Transverse colon (tissue), 4 donors: ENCODE measurements at regions not wholly inside any gene's neighbourhood (a gene's known extent, or its start where the extent isn't known, plus 50 kb on each side); places are given as distances from the start of the nearest gene placed in this dataset.

Experiments used
- DNase-seq: peaks from one replicate; pipeline ENCODE4 v3.0.0-alpha.2; 2019
- H3K27ac ChIP-seq, 4 donors: fragments of 200-600 bp; sonication (generic); 2 replicates each; pipeline ENCODE4 v1.5.1; 2016 to 2018; ENCODE audit warnings: inconsistent platforms in 4 of 4
- H3K27me3 ChIP-seq: fragments of 200-600 bp; sonication (generic); 2 replicates; pipeline ENCODE4 v1.5.1; 2017; ENCODE audit warnings: inconsistent platforms
- H3K36me3 ChIP-seq, 4 donors: fragments of 200-600 bp; sonication (generic); 2 replicates each; pipeline ENCODE4 v1.5.1; 2017 to 2019; ENCODE audit warnings: inconsistent platforms in 4 of 4
- H3K4me1 ChIP-seq, 4 donors: fragments of 200-600 bp; sonication (generic); 2 replicates each; pipeline ENCODE4 v1.5.1; 2017 to 2020; ENCODE audit warnings: inconsistent platforms in 4 of 4
- H3K4me3 ChIP-seq, 4 donors: fragments of 200-600 bp; sonication (generic); 1 replicate in 1 of 4; 2 replicates in 3 of 4; pipeline versions ENCODE4 v1.5.1 to v1.6.1; 2017 to 2019; ENCODE audit warnings: inconsistent platforms in 4 of 4
- H3K9me3 ChIP-seq, 2 donors: fragments of 200-600 bp; sonication (generic); 2 replicates each; pipeline ENCODE4 v1.5.1; 2017 to 2019; ENCODE audit warnings: inconsistent platforms in 2 of 2
- CTCF ChIP-seq, 5 experiments: fragments of 200-600 bp in 3 of 5; fragments of 450-650 bp in 2 of 5; sonication (generic) in 3 of 5; IDR thresholded peaks; 1 replicate in 2 of 5; 2 replicates in 3 of 5; pipeline ENCODE4 v1.5.1; 2016 to 2017; ENCODE audit warnings: antibody characterized with exemption in 5 of 5, inconsistent platforms in 3 of 5, mild to moderate bottlenecking in 2 of 5, moderate library complexity in 1 of 5
- EP300 ChIP-seq: sonication (generic); formaldehyde crosslinking; IDR thresholded peaks from one replicate; pipeline ENCODE4 v1.6.1; 2017; ENCODE audit warnings: antibody characterized with exemption, low read depth
- POLR2A ChIP-seq: fragments of 450-650 bp; IDR thresholded peaks from one replicate; pipeline ENCODE4 v1.6.1; 2016; ENCODE audit warnings: antibody characterized with exemption, mild to moderate bottlenecking, moderate library complexity
- POLR2AphosphoS5 ChIP-seq, 3 donors: sonication (generic); formaldehyde crosslinking; IDR thresholded peaks; one replicate each; pipeline ENCODE4 v1.6.1; 2016; ENCODE audit warnings: antibody characterized with exemption in 3 of 3
- WGBS, 2 donors: methylation state at CpG; one replicate each; pipeline ENCODE4 v1.1.5; 2018; ENCODE audit warnings: low coverage in 1 of 2; 5-methylcytosine and 5-hydroxymethylcytosine counted together
- in situ Hi-C, 4 donors: fragments of 200-750 bp; cut with MboI; loops; one replicate each; pipeline versions ENCODE4 v1.15.0 to v1.15.1; 2017; ENCODE audit warnings: low sequenced_read_pairs in 3 of 4, low pct_ligation_motif_present in 1 of 4, low pct_unique_long_range_greater_than_20kb in 1 of 4
- intact Hi-C: fragments of 100-400 bp; cut with DNase I; formaldehyde crosslinking; loops from one replicate; pipeline ENCODE4 v1.15.1; 2023; ENCODE audit warnings: low total_unique reads

GRCh38 chr13:39943711-39944110 is 288.2 kb downstream of the COG6 start:
- Histone ChIP-seq H3K27me3 (no peaks in the 10 kb centered on the region), H3K4me1 (peaks cover 0 to 4% (median 0%) of the 10 kb centered on the region in 4 donors), H3K4me3 (no peak overlapping the region), H3K36me3 (no peaks in the 10 kb centered on the region), H3K27ac (no peak overlapping the region), H3K9me3 (no peaks in the 10 kb centered on the region)
- in situ Hi-C loops, result loop anchor here in 3 of 4 donors (25.0 kb wide), 1 partner anchor 744 kb away; no protein-coding TSS in a partner anchor
- intact Hi-C loops, result loop anchor here (5.0 kb wide), 1 partner anchor 266 kb away; no protein-coding TSS in a partner anchor
- WGBS, 2 donors, result 69 to 77% methylated on average over 6 of the region's 6 CpGs
- no peak for DNase-seq
- TF ChIP-seq POLR2A (no peak), EP300 (no peak), POLR2AphosphoS5 (IDR thresholded peaks at IDR 0.05) (no peak), CTCF (IDR thresholded peaks at IDR 0.05) (no peak)

DNA sequence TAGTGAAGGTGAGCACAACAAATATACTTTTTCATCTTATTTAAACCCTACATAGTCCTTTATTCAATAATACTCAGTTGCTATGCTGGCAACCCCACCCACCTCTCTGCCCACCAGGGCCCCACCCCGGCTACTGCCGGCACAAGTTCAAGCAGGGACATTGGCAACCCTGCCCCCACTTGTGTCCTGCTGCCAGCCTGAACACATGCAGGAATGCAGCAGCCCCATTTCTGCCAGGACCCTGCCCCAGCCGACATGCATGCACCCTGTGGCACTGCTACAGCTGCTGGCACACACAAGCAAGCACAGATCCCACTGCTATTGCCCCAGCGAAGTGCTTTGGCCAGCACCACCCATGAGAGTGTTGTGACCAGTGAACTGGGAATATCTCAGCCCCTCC is 289.8 kb downstream of the COG6 start:
- intact Hi-C loops (no loop called here), in situ Hi-C loops (loop anchor here (5.0 to 25.0 kb wide), 2 partner anchors 732 to 742 kb away; no protein-coding TSS in a partner anchor)
- Histone ChIP-seq H3K4me1 (peaks cover 0 to 4% (median 0%) of the 10 kb centered on the region in 4 donors), H3K27ac (no peak overlapping the region), H3K9me3 (no peaks in the 10 kb centered on the region), H3K4me3 (no peak overlapping the region), H3K36me3 (no peaks in the 10 kb centered on the region), H3K27me3 (no peaks in the 10 kb centered on the region)
- WGBS, 2 donors, result 53 to 60% methylated on average over 1 to 4 of the region's 4 CpGs
- TF ChIP-seq POLR2AphosphoS5 (IDR thresholded peaks at IDR 0.05), result no peak
- TF ChIP-seq EP300, result no peak
- no peak for TF ChIP-seq CTCF (IDR thresholded peaks at IDR 0.05)
- TF ChIP-seq POLR2A, result no peak
- DNase-seq, result no peak

GRCh38 chr13:39946769-39947168 is 291.3 kb downstream of the COG6 start:
- no peaks in the 10 kb centered on the region for H3K36me3 ChIP-seq
- 98 to 100% methylated on average over 1 of the region's 1 CpG for WGBS, 2 donors
- in situ Hi-C loops (loop anchor here (5.0 to 25.0 kb wide), 2 partner anchors 731 to 741 kb away; no protein-coding TSS in a partner anchor), intact Hi-C loops (no loop called here)
- no peaks in the 10 kb centered on the region for H3K27me3 ChIP-seq
- TF ChIP-seq CTCF (IDR thresholded peaks at IDR 0.05) (no peak), EP300 (no peak), POLR2AphosphoS5 (IDR thresholded peaks at IDR 0.05) (no peak), POLR2A (no peak)
- H3K27ac ChIP-seq, result no peak overlapping the region
- DNase-seq, result no peak
- H3K4me1 ChIP-seq, result peaks cover 0 to 4% (median 0%) of the 10 kb centered on the region in 4 donors
- no peak overlapping the region for H3K4me3 ChIP-seq
- H3K9me3 ChIP-seq, result no peaks in the 10 kb centered on the region

DNA sequence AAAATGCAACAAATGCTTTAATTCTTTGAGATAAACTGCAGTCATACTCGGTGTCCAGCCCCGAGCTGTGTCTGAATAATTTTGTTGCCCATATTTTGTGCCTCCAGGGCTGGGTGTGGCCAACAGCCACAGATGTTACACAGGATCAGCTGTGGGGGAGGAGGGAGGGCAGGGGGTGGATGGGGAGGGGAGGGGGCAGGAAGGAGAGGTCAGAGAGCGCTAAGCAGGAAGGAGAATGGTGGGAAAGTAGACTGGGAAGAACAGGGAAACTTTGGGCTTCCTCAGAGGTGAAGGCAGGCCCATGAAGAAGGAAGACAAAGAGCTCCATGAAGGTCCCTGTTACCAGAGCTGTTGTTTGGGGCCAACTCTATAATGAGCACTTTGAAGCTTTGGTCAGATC is 295.8 kb downstream of the COG6 start:
- DNase-seq, result no peak
- H3K4me1 ChIP-seq, result no peaks in the 10 kb centered on the region
- WGBS, 2 donors, result 63 to 89% methylated on average over 3 of the region's 3 CpGs
- intact Hi-C loops, result no loop called here
- H3K4me3 ChIP-seq, result no peak overlapping the region
- H3K36me3 ChIP-seq, result no peaks in the 10 kb centered on the region
- H3K9me3 ChIP-seq, result no peaks in the 10 kb centered on the region
- no peaks in the 10 kb centered on the region for H3K27me3 ChIP-seq
- H3K27ac ChIP-seq, result no peak overlapping the region
- in situ Hi-C loops, result no loop called here
- TF ChIP-seq POLR2AphosphoS5 (IDR thresholded peaks at IDR 0.05) (no peak), CTCF (IDR thresholded peaks at IDR 0.05) (no peak), POLR2A (no peak), EP300 (no peak)
